GM23338 (cell line): ENCODE measurements at regions not wholly inside any gene's neighbourhood (a gene's known extent, or its start where the extent isn't known, plus 50 kb on each side); places are given as distances from the start of the nearest gene placed in this dataset.

Experiments used
- ATAC-seq: fragments of 200-7000 bp; cut with Tn5 transposase; 3 replicates; pipeline ENCODE4 v1.9.1; 2020
- DNase-seq: peaks from one replicate; pipeline ENCODE4 v3.0.0-alpha.2; 2015; ENCODE audit warnings: low spot score
- H2AFZ ChIP-seq: fragments of 200-600 bp; sonication (generic); 2 replicates; pipeline ENCODE4 v1.8.0; 2016; ENCODE audit warnings: antibody characterized with exemption, mild to moderate bottlenecking, moderate library complexity
- H3F3A ChIP-seq: fragments of 200-600 bp; sonication (generic); replicated peaks from 2 replicates; pipeline ENCODE4 v1.8.0; 2017; ENCODE audit warnings: antibody characterized with exemption, mixed run types, low read depth
- H3K27ac ChIP-seq: fragments of 200-600 bp; sonication (generic); 2 replicates; pipeline ENCODE4 v1.6.1; 2016; ENCODE audit warnings: low read depth
- H3K27me3 ChIP-seq: fragments of 200-600 bp; sonication (generic); 2 replicates; pipeline ENCODE4 v1.8.0; 2016; ENCODE audit warnings: mild to moderate bottlenecking, mixed run types, moderate library complexity; ENCODE audit not compliant: insufficient read depth
- H3K36me3 ChIP-seq: fragments of 200-600 bp; sonication (generic); 2 replicates; pipeline ENCODE4 v1.8.0; 2016; ENCODE audit warnings: mild to moderate bottlenecking; ENCODE audit not compliant: insufficient read depth
- H3K4me1 ChIP-seq: fragments of 200-600 bp; sonication (generic); 2 replicates; pipeline ENCODE4 v1.8.0; 2016; ENCODE audit warnings: mild to moderate bottlenecking, moderate library complexity; ENCODE audit not compliant: insufficient read depth
- H3K4me2 ChIP-seq: fragments of 200-600 bp; sonication (generic); 2 replicates; pipeline ENCODE4 v1.7.1; 2017; ENCODE audit warnings: mixed run types
- H3K4me3 ChIP-seq: fragments of 200-600 bp; sonication (generic); 2 replicates; pipeline ENCODE4 v1.6.1; 2016; ENCODE audit warnings: mixed run types
- H3K79me2 ChIP-seq: fragments of 200-600 bp; sonication (generic); replicated peaks from 2 replicates; pipeline ENCODE4 v1.8.0; 2017; ENCODE audit warnings: mild to moderate bottlenecking; ENCODE audit not compliant: insufficient read depth
- H3K9me2 ChIP-seq: fragments of 200-600 bp; sonication (generic); 2 replicates; pipeline ENCODE4 v1.8.0; 2017; ENCODE audit not compliant: insufficient read depth
- H4K20me1 ChIP-seq: fragments of 200-600 bp; sonication (generic); replicated peaks from 2 replicates; pipeline ENCODE4 v1.8.0; 2017; ENCODE audit warnings: mild to moderate bottlenecking; ENCODE audit not compliant: insufficient read depth
- H3K27ac Mint-ChIP-seq: 2 replicates; pipeline ENCODE4 v1.8.0; 2020; ENCODE audit warnings: inconsistent platforms, mild to moderate bottlenecking, moderate library complexity, mixed read lengths
- H3K27me3 Mint-ChIP-seq: 3 replicates; pipeline ENCODE4 v1.8.0; 2022; ENCODE audit warnings: low read depth, mild to moderate bottlenecking, moderate library complexity, mixed read lengths, inconsistent platforms; ENCODE audit not compliant: insufficient read depth, poor library complexity
- H3K36me3 Mint-ChIP-seq: 3 replicates; pipeline ENCODE4 v1.8.0; 2021; ENCODE audit warnings: low read depth, mild to moderate bottlenecking, inconsistent platforms, moderate library complexity, mixed read lengths
- H3K4me1 Mint-ChIP-seq: 3 replicates; pipeline ENCODE4 v1.8.0; 2020; ENCODE audit warnings: mild to moderate bottlenecking, inconsistent platforms, mixed read lengths
- H3K4me3 Mint-ChIP-seq: 3 replicates; pipeline ENCODE4 v1.8.0; 2021; ENCODE audit warnings: moderate library complexity, mild to moderate bottlenecking, inconsistent platforms, mixed read lengths
- H3K9me3 Mint-ChIP-seq: 3 replicates; pipeline ENCODE4 v1.8.0; 2020; ENCODE audit warnings: moderate library complexity, mild to moderate bottlenecking, inconsistent platforms, mixed read lengths
- CREB1 ChIP-seq: fragments of 250-450 bp; sonication (Bioruptor Pico); IDR thresholded peaks from 2 replicates; pipeline ENCODE4 v1.5.0; 2020; ENCODE audit warnings: low read depth, mild to moderate bottlenecking, moderate library complexity
- CTCF ChIP-seq, 2 experiments: fragments of 200-600 bp in 1 of 2; sonication (generic) in 1 of 2; conservative IDR thresholded peaks; 2 replicates each; pipeline versions ENCODE4 v1.5.1 to v1.6.1; 2016 to 2017; ENCODE audit warnings: antibody characterized with exemption in 2 of 2, low read depth in 2 of 2, mild to moderate bottlenecking in 2 of 2, moderate library complexity in 1 of 2
- EZH2 ChIP-seq: fragments of 200-600 bp; sonication (generic); IDR thresholded peaks from one replicate; pipeline ENCODE4 v1.8.0; 2017; ENCODE audit warnings: antibody characterized with exemption, mild to moderate bottlenecking, low read depth; ENCODE audit not compliant: unreplicated experiment
- EZH2phosphoT487 ChIP-seq: fragments of 200-600 bp; sonication (generic); IDR thresholded peaks from one replicate; pipeline ENCODE4 v1.8.1; 2018; ENCODE audit warnings: antibody characterized with exemption; ENCODE audit not compliant: unreplicated experiment
- JUNB ChIP-seq: IDR thresholded peaks from one replicate; pipeline ENCODE4 v1.6.1; 2016; ENCODE audit warnings: antibody characterized with exemption; ENCODE audit not compliant: unreplicated experiment
- NANOG ChIP-seq: IDR thresholded peaks from 2 replicates; pipeline ENCODE4 v1.6.1; 2016; ENCODE audit warnings: antibody characterized with exemption, borderline replicate concordance
- POLR2AphosphoS5 ChIP-seq: IDR thresholded peaks from 2 replicates; pipeline ENCODE4 v1.6.1; 2016; ENCODE audit warnings: antibody characterized with exemption, low read depth
- STAT1 ChIP-seq: IDR thresholded peaks from one replicate; pipeline ENCODE4 v1.6.1; 2016; ENCODE audit warnings: antibody characterized with exemption; ENCODE audit not compliant: unreplicated experiment
- ZNF114 ChIP-seq: fragments of 250-450 bp; sonication (Bioruptor Pico); IDR thresholded peaks from 2 replicates; pipeline ENCODE4 v1.5.0; 2020; ENCODE audit warnings: mild to moderate bottlenecking, moderate library complexity
- ZNF331 ChIP-seq: fragments of 250-450 bp; sonication (Bioruptor Pico); IDR thresholded peaks from 2 replicates; pipeline ENCODE4 v1.5.0; 2020; ENCODE audit warnings: low read depth, mild to moderate bottlenecking, moderate library complexity
- ZNF462 ChIP-seq: fragments of 250-450 bp; sonication (Bioruptor Pico); IDR thresholded peaks from 2 replicates; pipeline ENCODE4 v1.5.0; 2020; ENCODE audit warnings: mild to moderate bottlenecking, moderate library complexity
- TF ChIP-seq, protein P1 (sequence below): IDR thresholded peaks from one replicate; pipeline ENCODE4 v1.6.1; 2018; ENCODE audit warnings: antibody characterized with exemption; ENCODE audit not compliant: unreplicated experiment
- TF ChIP-seq, protein P2 (sequence below): IDR thresholded peaks from 2 replicates; pipeline ENCODE4 v1.6.1; 2016; ENCODE audit warnings: antibody characterized with exemption

- Mint-ChIP-seq H3K4me1 (peaks cover 6% of the 10 kb centered on the region; the same call in 2 of the 3 replicates), H3K9me3 (peaks cover 7% of the 10 kb centered on the region), H3K27me3 (no peaks in the 10 kb centered on the region), H3K36me3 (peaks cover 4% of the 10 kb centered on the region; the same call in 1 of the 3 replicates), H3K4me3 (no peak overlapping the region), H3K27ac (no peak overlapping the region)
- Histone ChIP-seq H4K20me1 (no peaks in the 10 kb centered on the region), H3F3A (no peaks in the 10 kb centered on the region), H3K4me2 (no peak overlapping the region), H3K27me3 (no peaks in the 10 kb centered on the region), H2AFZ (no peak overlapping the region), H3K4me1 (peaks cover 8% of the 10 kb centered on the region), H3K4me3 (no peak overlapping the region), H3K9me2 (no peaks in the 10 kb centered on the region), H3K27ac (no peak overlapping the region), H3K36me3 (no peaks in the 10 kb centered on the region), H3K79me2 (no peaks in the 10 kb centered on the region)
- ATAC-seq (no peak), DNase-seq (no peak)
- no peak for TF ChIP-seq ZNF462 (CRISPR knock-in tag)
- TF ChIP-seq JUNB, result no peak
- TF ChIP-seq, protein P1, sequence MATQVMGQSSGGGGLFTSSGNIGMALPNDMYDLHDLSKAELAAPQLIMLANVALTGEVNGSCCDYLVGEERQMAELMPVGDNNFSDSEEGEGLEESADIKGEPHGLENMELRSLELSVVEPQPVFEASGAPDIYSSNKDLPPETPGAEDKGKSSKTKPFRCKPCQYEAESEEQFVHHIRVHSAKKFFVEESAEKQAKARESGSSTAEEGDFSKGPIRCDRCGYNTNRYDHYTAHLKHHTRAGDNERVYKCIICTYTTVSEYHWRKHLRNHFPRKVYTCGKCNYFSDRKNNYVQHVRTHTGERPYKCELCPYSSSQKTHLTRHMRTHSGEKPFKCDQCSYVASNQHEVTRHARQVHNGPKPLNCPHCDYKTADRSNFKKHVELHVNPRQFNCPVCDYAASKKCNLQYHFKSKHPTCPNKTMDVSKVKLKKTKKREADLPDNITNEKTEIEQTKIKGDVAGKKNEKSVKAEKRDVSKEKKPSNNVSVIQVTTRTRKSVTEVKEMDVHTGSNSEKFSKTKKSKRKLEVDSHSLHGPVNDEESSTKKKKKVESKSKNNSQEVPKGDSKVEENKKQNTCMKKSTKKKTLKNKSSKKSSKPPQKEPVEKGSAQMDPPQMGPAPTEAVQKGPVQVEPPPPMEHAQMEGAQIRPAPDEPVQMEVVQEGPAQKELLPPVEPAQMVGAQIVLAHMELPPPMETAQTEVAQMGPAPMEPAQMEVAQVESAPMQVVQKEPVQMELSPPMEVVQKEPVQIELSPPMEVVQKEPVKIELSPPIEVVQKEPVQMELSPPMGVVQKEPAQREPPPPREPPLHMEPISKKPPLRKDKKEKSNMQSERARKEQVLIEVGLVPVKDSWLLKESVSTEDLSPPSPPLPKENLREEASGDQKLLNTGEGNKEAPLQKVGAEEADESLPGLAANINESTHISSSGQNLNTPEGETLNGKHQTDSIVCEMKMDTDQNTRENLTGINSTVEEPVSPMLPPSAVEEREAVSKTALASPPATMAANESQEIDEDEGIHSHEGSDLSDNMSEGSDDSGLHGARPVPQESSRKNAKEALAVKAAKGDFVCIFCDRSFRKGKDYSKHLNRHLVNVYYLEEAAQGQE, result no peak
- TF ChIP-seq ZNF114 (CRISPR knock-in tag), result no peak
- TF ChIP-seq CREB1, result no peak
- no peak for TF ChIP-seq STAT1
- TF ChIP-seq, protein P2, sequence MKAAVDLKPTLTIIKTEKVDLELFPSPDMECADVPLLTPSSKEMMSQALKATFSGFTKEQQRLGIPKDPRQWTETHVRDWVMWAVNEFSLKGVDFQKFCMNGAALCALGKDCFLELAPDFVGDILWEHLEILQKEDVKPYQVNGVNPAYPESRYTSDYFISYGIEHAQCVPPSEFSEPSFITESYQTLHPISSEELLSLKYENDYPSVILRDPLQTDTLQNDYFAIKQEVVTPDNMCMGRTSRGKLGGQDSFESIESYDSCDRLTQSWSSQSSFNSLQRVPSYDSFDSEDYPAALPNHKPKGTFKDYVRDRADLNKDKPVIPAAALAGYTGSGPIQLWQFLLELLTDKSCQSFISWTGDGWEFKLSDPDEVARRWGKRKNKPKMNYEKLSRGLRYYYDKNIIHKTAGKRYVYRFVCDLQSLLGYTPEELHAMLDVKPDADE, result no peak
- TF ChIP-seq POLR2AphosphoS5, result no peak
- TF ChIP-seq EZH2phosphoT487, result no peak
- no peak for TF ChIP-seq NANOG
- TF ChIP-seq CTCF (conservative IDR thresholded peaks at IDR 0.05; ENCODE audit: low read depth in 2 of 2), result no peak
- TF ChIP-seq ZNF331 (CRISPR knock-in tag), result no peak
- TF ChIP-seq EZH2, result no peak
Observed at GRCh38 chr6:104170401-104170800, 689.3 kb downstream of the HACE1 start.
